ENCODE measurements at regions not wholly inside any gene's neighbourhood (a gene's known extent, or its start where the extent isn't known, plus 50 kb on each side); places are given as distances from the start of the nearest gene placed in this dataset.

- TF ChIP-seq, protein P1, sequence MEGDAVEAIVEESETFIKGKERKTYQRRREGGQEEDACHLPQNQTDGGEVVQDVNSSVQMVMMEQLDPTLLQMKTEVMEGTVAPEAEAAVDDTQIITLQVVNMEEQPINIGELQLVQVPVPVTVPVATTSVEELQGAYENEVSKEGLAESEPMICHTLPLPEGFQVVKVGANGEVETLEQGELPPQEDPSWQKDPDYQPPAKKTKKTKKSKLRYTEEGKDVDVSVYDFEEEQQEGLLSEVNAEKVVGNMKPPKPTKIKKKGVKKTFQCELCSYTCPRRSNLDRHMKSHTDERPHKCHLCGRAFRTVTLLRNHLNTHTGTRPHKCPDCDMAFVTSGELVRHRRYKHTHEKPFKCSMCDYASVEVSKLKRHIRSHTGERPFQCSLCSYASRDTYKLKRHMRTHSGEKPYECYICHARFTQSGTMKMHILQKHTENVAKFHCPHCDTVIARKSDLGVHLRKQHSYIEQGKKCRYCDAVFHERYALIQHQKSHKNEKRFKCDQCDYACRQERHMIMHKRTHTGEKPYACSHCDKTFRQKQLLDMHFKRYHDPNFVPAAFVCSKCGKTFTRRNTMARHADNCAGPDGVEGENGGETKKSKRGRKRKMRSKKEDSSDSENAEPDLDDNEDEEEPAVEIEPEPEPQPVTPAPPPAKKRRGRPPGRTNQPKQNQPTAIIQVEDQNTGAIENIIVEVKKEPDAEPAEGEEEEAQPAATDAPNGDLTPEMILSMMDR (IDR thresholded peaks at IDR 0.05), result no peak
- TF ChIP-seq POLR2A (IDR thresholded peaks at IDR 0.05), result no peak
These were observed 58.5 kb upstream of the GPR12 start for GRCh38 chr13:26819046-26819445.

Data from Peyer's patch (tissue), 4 donors.